NT2/D1 (cell line): ENCODE measurements at regions not wholly inside any gene's neighbourhood (a gene's known extent, or its start where the extent isn't known, plus 50 kb on each side); places are given as distances from the start of the nearest gene placed in this dataset.

Experiments used
- DNase-seq: peaks from one replicate; pipeline ENCODE4 v3.0.0-alpha.2; 2011; ENCODE audit warnings: low read depth, low spot score
- H3K27me3 ChIP-seq: 2 replicates; pipeline ENCODE4 v1.6.0; 2011; ENCODE audit warnings: mild to moderate bottlenecking; ENCODE audit not compliant: insufficient read length, insufficient read depth
- H3K36me3 ChIP-seq: 2 replicates; pipeline ENCODE4 v1.6.1; 2011; ENCODE audit warnings: mild to moderate bottlenecking, low read length, mixed read lengths; ENCODE audit not compliant: insufficient read depth, insufficient read length
- H3K4me1 ChIP-seq: 2 replicates; pipeline ENCODE4 v1.5.1; 2011; ENCODE audit not compliant: insufficient read depth, insufficient read length
- H3K4me3 ChIP-seq: 2 replicates; pipeline ENCODE4 v1.5.1; 2011; ENCODE audit warnings: low read depth; ENCODE audit not compliant: insufficient read length
- H3K9ac ChIP-seq: 2 replicates; pipeline ENCODE4 v1.6.0; 2011; ENCODE audit warnings: low read depth; ENCODE audit not compliant: insufficient read length
- H3K9me3 ChIP-seq: 2 replicates; pipeline ENCODE4 v1.5.1; 2011; ENCODE audit warnings: mild to moderate bottlenecking, low read length; ENCODE audit not compliant: insufficient read depth
- SUZ12 ChIP-seq: IDR thresholded peaks from 2 replicates; pipeline ENCODE4 v1.6.1; 2011; ENCODE audit not compliant: insufficient read length, insufficient read depth; ENCODE audit errors: extremely low read depth
- YY1 ChIP-seq: IDR thresholded peaks from 2 replicates; pipeline ENCODE4 v1.6.1; 2011; ENCODE audit not compliant: insufficient read length, insufficient read depth
- ZNF274 ChIP-seq: IDR thresholded peaks from 2 replicates; pipeline ENCODE4 v1.6.1; 2011; ENCODE audit warnings: mild to moderate bottlenecking, low read depth, low read length

- Histone ChIP-seq H3K9ac (no peak overlapping the region), H3K36me3 (no peaks in the 10 kb centered on the region), H3K4me3 (no peak overlapping the region), H3K9me3 (no peaks in the 10 kb centered on the region), H3K27me3 (no peaks in the 10 kb centered on the region), H3K4me1 (no peaks in the 10 kb centered on the region)
- TF ChIP-seq YY1, result no peak
- TF ChIP-seq SUZ12, result no peak
- no peak for TF ChIP-seq ZNF274
- no peak for DNase-seq
Observed at GRCh38 chr4:154939851-154940250, 158.8 kb downstream of the RBM46 start.

GRCh38 chr4:154942176-154942575 is 161.1 kb downstream of the RBM46 start:
- Histone ChIP-seq H3K4me3 (no peak overlapping the region), H3K9me3 (no peaks in the 10 kb centered on the region), H3K9ac (no peak overlapping the region), H3K4me1 (no peaks in the 10 kb centered on the region), H3K36me3 (no peaks in the 10 kb centered on the region), H3K27me3 (no peaks in the 10 kb centered on the region)
- DNase-seq, result no peak
- TF ChIP-seq YY1 (no peak), ZNF274 (no peak), SUZ12 (no peak)

- TF ChIP-seq SUZ12 (no peak), YY1 (no peak), ZNF274 (no peak)
- Histone ChIP-seq H3K36me3 (no peaks in the 10 kb centered on the region), H3K9me3 (peaks cover 5% of the 10 kb centered on the region; the same call in 1 of the 2 replicates), H3K9ac (no peak overlapping the region), H3K4me3 (no peak overlapping the region), H3K4me1 (no peaks in the 10 kb centered on the region), H3K27me3 (no peaks in the 10 kb centered on the region)
- no peak for DNase-seq
Observed at GRCh38 chr4:154944996-154945395, 163.9 kb downstream of the RBM46 start.

- Histone ChIP-seq H3K27me3 (no peaks in the 10 kb centered on the region), H3K9ac (no peak overlapping the region), H3K4me3 (no peak overlapping the region), H3K9me3 (peaks cover 5% of the 10 kb centered on the region; the same call in 1 of the 2 replicates), H3K36me3 (no peaks in the 10 kb centered on the region), H3K4me1 (no peaks in the 10 kb centered on the region)
- TF ChIP-seq YY1 (no peak), SUZ12 (no peak), ZNF274 (no peak)
- DNase-seq, result no peak
Observed at GRCh38 chr4:154946113-154946512, 165.0 kb downstream of the RBM46 start.

GRCh38 chr4:154953691-154954090 is 172.6 kb downstream of the RBM46 start:
- Histone ChIP-seq H3K4me3 (no peak overlapping the region), H3K36me3 (no peaks in the 10 kb centered on the region), H3K4me1 (no peaks in the 10 kb centered on the region), H3K27me3 (no peaks in the 10 kb centered on the region), H3K9me3 (peaks cover 5% of the 10 kb centered on the region; the same call in 1 of the 2 replicates), H3K9ac (no peak overlapping the region)
- peak; percentile 6 for DNase-seq
- no peak for TF ChIP-seq YY1
- no peak for TF ChIP-seq SUZ12
- no peak for TF ChIP-seq ZNF274

- H3K36me3 ChIP-seq, result no peaks in the 10 kb centered on the region
- no peak overlapping the region for H3K4me3 ChIP-seq
- peaks cover 5% of the 10 kb centered on the region; the same call in 1 of the 2 replicates for H3K9me3 ChIP-seq
- H3K9ac ChIP-seq, result no peak overlapping the region
- no peaks in the 10 kb centered on the region for H3K27me3 ChIP-seq
- TF ChIP-seq SUZ12 (no peak), ZNF274 (no peak), YY1 (no peak)
- H3K4me1 ChIP-seq, result no peaks in the 10 kb centered on the region
- no peak for DNase-seq
Observed at GRCh38 chr4:154954117-154954516, 173.0 kb downstream of the RBM46 start.

GRCh38 chr4:154958121-154958520 is 177.0 kb downstream of the RBM46 start:
- no peaks in the 10 kb centered on the region for H3K4me1 ChIP-seq
- H3K9ac ChIP-seq, result no peak overlapping the region
- no peaks in the 10 kb centered on the region for H3K27me3 ChIP-seq
- DNase-seq, result no peak
- H3K36me3 ChIP-seq, result no peaks in the 10 kb centered on the region
- no peak overlapping the region for H3K4me3 ChIP-seq
- H3K9me3 ChIP-seq, result no peaks in the 10 kb centered on the region; the same call in 1 of the 2 replicates
- TF ChIP-seq SUZ12 (no peak), YY1 (no peak), ZNF274 (no peak)
